ENCODE measurements at regions not wholly inside any gene's neighbourhood (a gene's known extent, or its start where the extent isn't known, plus 50 kb on each side); places are given as distances from the start of the nearest gene placed in this dataset.

DNA sequence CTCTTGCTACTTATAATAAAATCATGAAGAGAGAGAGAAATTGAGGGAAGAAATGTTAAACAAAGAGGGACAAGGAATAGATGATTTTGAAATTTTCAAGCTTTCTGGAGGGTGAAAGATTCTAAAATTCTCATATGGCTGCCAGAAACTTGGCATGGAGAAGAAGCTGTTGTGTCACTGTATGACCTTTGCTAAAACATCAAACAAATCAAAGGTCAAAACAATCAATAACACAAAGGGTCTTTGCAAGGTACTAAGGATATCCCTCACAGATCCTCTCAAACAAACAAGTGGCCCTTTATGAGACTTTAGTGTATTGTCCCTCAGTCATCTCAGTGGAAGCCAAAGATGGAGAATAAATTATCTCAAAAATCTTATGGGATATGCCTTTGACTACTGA lies 1039.2 kb upstream of the MIR17HG start:
- Histone ChIP-seq H3K4me1 (ENCODE audit: control insufficient read depth, insufficient read depth, low read length) (no peaks in the 10 kb centered on the region), H3K14ac (replicated peaks; ENCODE audit: low read depth, low read length) (no peak overlapping the region), H2BK15ac (ENCODE audit: low read depth, low read length) (no peak overlapping the region), H3K9me3 (ENCODE audit: control insufficient read depth, insufficient read depth, low read length) (no peaks in the 10 kb centered on the region; the same call in 1 of the 2 replicates), H3K18ac (ENCODE audit: low read depth, low read length) (no peak overlapping the region), H2BK5ac (ENCODE audit: low read depth, low read length, poor library complexity, severe bottlenecking) (no peak overlapping the region), H3K4ac (ENCODE audit: low read depth, low read length) (no peak overlapping the region), H2BK120ac (ENCODE audit: low read depth, low read length) (no peak overlapping the region), H3K4me2 (ENCODE audit: low read depth, low read length) (no peak overlapping the region), H3K4me3 (ENCODE audit: insufficient read depth, low read depth, low read length) (no peak overlapping the region), H3K9me1 (ENCODE audit: insufficient read depth, low read length) (no peaks in the 10 kb centered on the region), H4K20me1 (ENCODE audit: insufficient read depth, low read length) (no peaks in the 10 kb centered on the region), H3K9ac (ENCODE audit: low read depth, low read length) (no peak overlapping the region), H4K91ac (ENCODE audit: insufficient read depth, low read depth, low read length) (no peak overlapping the region), H4K5ac (ENCODE audit: low read depth, low read length) (no peak overlapping the region), H3K36me3 (ENCODE audit: control insufficient read depth, insufficient read depth, low read length) (no peaks in the 10 kb centered on the region), H3K56ac (ENCODE audit: extremely low read depth, insufficient read depth, low read length) (no peak overlapping the region), H3K27me3 (ENCODE audit: control insufficient read depth, insufficient read depth, low read length) (no peaks in the 10 kb centered on the region), H4K8ac (ENCODE audit: low read depth in 2 of 2, low read length in 2 of 2) (no peak overlapping the region), H2BK20ac (ENCODE audit: low read depth, low read length) (no peak overlapping the region), H2AK5ac (ENCODE audit: low read depth, low read length) (no peak overlapping the region), H2AK9ac (replicated peaks; ENCODE audit: low read depth, low read length, poor library complexity) (no peak overlapping the region), H3K79me1 (ENCODE audit: low read depth in 1 of 2, low read length in 2 of 2) (no peaks in the 10 kb centered on the region), H3K27ac (ENCODE audit: insufficient read depth, low read length) (no peak overlapping the region), H2AFZ (replicated peaks; ENCODE audit: low read length, poor library complexity) (no peak overlapping the region), H3K23ac (ENCODE audit: low read depth, low read length) (no peak overlapping the region)
- no peak for DNase-seq
- intact Hi-C loops (cut with micrococcal nuclease) (no loop called here), in situ Hi-C loops (cut with MboI; ENCODE audit: low sequenced_read_pairs) (no loop called here), dilution Hi-C loops (cut with HindIII; ENCODE audit: low sequenced_read_pairs, unreplicated experiment) (no loop called here)
- ChIA-PET POLR2A (ENCODE audit: unreplicated experiment) (no interaction called here), CTCF (no interaction called here)
- no peak for ATAC-seq (ENCODE audit: low read depth)
- no TSS peak for BruUV-seq (replicated peaks)
- TF ChIP-seq CHD1 (IDR thresholded peaks at IDR 0.05; ENCODE audit: low read depth, low read length): no peak
- TF ChIP-seq RAD21 (IDR thresholded peaks at IDR 0.05; ENCODE audit: low read length): no peak
- no peak for TF ChIP-seq FOS (IDR thresholded peaks at IDR 0.05; ENCODE audit: low read depth, low read length)
- TF ChIP-seq, protein P1, sequence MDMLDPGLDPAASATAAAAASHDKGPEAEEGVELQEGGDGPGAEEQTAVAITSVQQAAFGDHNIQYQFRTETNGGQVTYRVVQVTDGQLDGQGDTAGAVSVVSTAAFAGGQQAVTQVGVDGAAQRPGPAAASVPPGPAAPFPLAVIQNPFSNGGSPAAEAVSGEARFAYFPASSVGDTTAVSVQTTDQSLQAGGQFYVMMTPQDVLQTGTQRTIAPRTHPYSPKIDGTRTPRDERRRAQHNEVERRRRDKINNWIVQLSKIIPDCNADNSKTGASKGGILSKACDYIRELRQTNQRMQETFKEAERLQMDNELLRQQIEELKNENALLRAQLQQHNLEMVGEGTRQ (IDR thresholded peaks at IDR 0.05; ENCODE audit: low read depth, low read length): no peak
- no peak for TF ChIP-seq MAZ (IDR thresholded peaks at IDR 0.05; ENCODE audit: borderline replicate concordance, low read depth, low read length)
- no peak for TF ChIP-seq SMC3 (IDR thresholded peaks at IDR 0.05; ENCODE audit: low read depth, low read length)
- TF ChIP-seq RFX5 (IDR thresholded peaks at IDR 0.05; ENCODE audit: low read depth, low read length): no peak

Data from IMR-90 (cell line).